ENCODE measurements at regions not wholly inside any gene's neighbourhood (a gene's known extent, or its start where the extent isn't known, plus 50 kb on each side); places are given as distances from the start of the nearest gene placed in this dataset.

GRCh38 chr12:130041983-130042812 is 120.1 kb upstream of the FZD10 start:
- no CpG with 5 or more reads among the region's 52 CpGs for WGBS, 2 donors (ENCODE audit: extremely low coverage in 2 of 2, insufficient read length in 2 of 2, insufficient replicate concordance in 1 of 2)
- Histone ChIP-seq H3K27me3 (ENCODE audit: control insufficient read depth in 3 of 3, insufficient read depth in 3 of 3, low read depth in 1 of 3, low read length in 3 of 3) (peaks cover 0 to 55% (median 31%) of the 10 kb centered on the region in 3 experiments), H3K4me3 (ENCODE audit: low read length in 2 of 2) (no peak overlapping the region)

GRCh38 chr12:130043685-130044406 is 118.4 kb upstream of the FZD10 start:
- Histone ChIP-seq H3K27ac (replicated peaks; ENCODE audit: low read length) (no peak overlapping the region), H3K4me1 (ENCODE audit: control insufficient read depth in 2 of 2, insufficient read depth in 1 of 2, low read depth in 1 of 2, low read length in 2 of 2) (peaks cover 7 to 13% of the 10 kb centered on the region in 2 donors), H4K91ac (ENCODE audit: low read depth, low read length, poor library complexity) (no peak overlapping the region), H3K79me1 (ENCODE audit: low read depth, low read length) (no peaks in the 10 kb centered on the region), H2BK120ac (ENCODE audit: low read depth, low read length) (no peak overlapping the region), H3K18ac (ENCODE audit: low read length) (no peak overlapping the region), H3K4me2 (ENCODE audit: insufficient read depth, low read length, poor library complexity, severe bottlenecking) (no peak overlapping the region), H2BK15ac (ENCODE audit: low read length) (no peak overlapping the region), H3K36me3 (replicated peaks in 1 of 2; ENCODE audit: control insufficient read depth in 2 of 2, insufficient read depth in 2 of 2, low read length in 2 of 2) (no peaks in the 10 kb centered on the region), H3K9me3 (replicated peaks in 1 of 2; ENCODE audit: control insufficient read depth in 2 of 2, insufficient read depth in 1 of 2, low read depth in 1 of 2, low read length in 2 of 2) (peaks cover 0 to 4% of the 10 kb centered on the region in 2 donors), H3K4me3 (ENCODE audit: low read length in 2 of 2) (no peak overlapping the region), H3K23ac (ENCODE audit: low read depth, low read length, poor library complexity) (no peak overlapping the region), H4K8ac (ENCODE audit: low read depth, low read length) (no peak overlapping the region), H3K9ac (ENCODE audit: low read depth, low read length, poor library complexity) (no peak overlapping the region), H3K14ac (ENCODE audit: low read length) (no peak overlapping the region), H2BK5ac (ENCODE audit: low read length) (no peak overlapping the region), H2AFZ (ENCODE audit: low read length) (no peak overlapping the region), H3K27me3 (ENCODE audit: control insufficient read depth in 3 of 3, insufficient read depth in 3 of 3, low read depth in 1 of 3, low read length in 3 of 3) (peaks cover 0 to 66% (median 31%) of the 10 kb centered on the region in 3 experiments), H2BK12ac (ENCODE audit: low read length) (no peak overlapping the region), H2AK5ac (ENCODE audit: low read depth, low read length) (no peak overlapping the region), H3K4ac (ENCODE audit: low read length) (no peak overlapping the region)
- WGBS, 2 donors (ENCODE audit: extremely low coverage in 2 of 2, insufficient read length in 2 of 2, insufficient replicate concordance in 1 of 2), result no CpG with 5 or more reads among the region's 13 CpGs
- no peak for DNase-seq (ENCODE audit: low spot score)

More at GRCh38 chr12:130041983-130042812, 120.1 kb upstream of the FZD10 start:
- Histone ChIP-seq H3K14ac (ENCODE audit: low read length) (peak overlapping the region; percentile 42), H2BK15ac (ENCODE audit: low read length) (no peak overlapping the region), H2BK120ac (ENCODE audit: low read depth, low read length) (no peak overlapping the region), H3K9me3 (replicated peaks in 1 of 2; ENCODE audit: control insufficient read depth in 2 of 2, insufficient read depth in 1 of 2, low read depth in 1 of 2, low read length in 2 of 2) (peaks cover 0 to 4% of the 10 kb centered on the region in 2 donors), H3K4me1 (ENCODE audit: control insufficient read depth in 2 of 2, insufficient read depth in 1 of 2, low read depth in 1 of 2, low read length in 2 of 2) (peaks cover 7 to 13% of the 10 kb centered on the region in 2 donors), H2BK12ac (ENCODE audit: low read length) (no peak overlapping the region), H2AFZ (ENCODE audit: low read length) (peak overlapping the region; percentile 53), H3K4me2 (ENCODE audit: insufficient read depth, low read length, poor library complexity, severe bottlenecking) (no peak overlapping the region), H3K79me1 (ENCODE audit: low read depth, low read length) (no peaks in the 10 kb centered on the region), H3K27ac (replicated peaks; ENCODE audit: low read length) (no peak overlapping the region), H3K9ac (ENCODE audit: low read depth, low read length, poor library complexity) (no peak overlapping the region), H3K36me3 (replicated peaks in 1 of 2; ENCODE audit: control insufficient read depth in 2 of 2, insufficient read depth in 2 of 2, low read length in 2 of 2) (no peaks in the 10 kb centered on the region), H3K18ac (ENCODE audit: low read length) (peak overlapping the region; percentile 69), H4K8ac (ENCODE audit: low read depth, low read length) (no peak overlapping the region), H2AK5ac (ENCODE audit: low read depth, low read length) (no peak overlapping the region), H4K91ac (ENCODE audit: low read depth, low read length, poor library complexity) (no peak overlapping the region), H3K23ac (ENCODE audit: low read depth, low read length, poor library complexity) (peak overlapping the region; percentile 4), H3K4ac (ENCODE audit: low read length) (no peak overlapping the region), H2BK5ac (ENCODE audit: low read length) (no peak overlapping the region)
- peak; percentile 57 for DNase-seq (ENCODE audit: low spot score)

- no CpG with 5 or more reads among the region's 22 CpGs for WGBS, 2 donors (ENCODE audit: extremely low coverage in 2 of 2, insufficient read length in 2 of 2, insufficient replicate concordance in 1 of 2)
- H2AFZ ChIP-seq (ENCODE audit: low read length), result peak overlapping the region; percentile 76
- H3K4me2 ChIP-seq (ENCODE audit: insufficient read depth, low read length, poor library complexity, severe bottlenecking), result no peak overlapping the region
- H4K91ac ChIP-seq (ENCODE audit: low read depth, low read length, poor library complexity), result no peak overlapping the region
- H3K36me3 ChIP-seq (replicated peaks in 1 of 2; ENCODE audit: control insufficient read depth in 2 of 2, insufficient read depth in 2 of 2, low read length in 2 of 2), result no peaks in the 10 kb centered on the region
- H3K27ac ChIP-seq (replicated peaks; ENCODE audit: low read length), result no peak overlapping the region
- no peak overlapping the region for H2BK120ac ChIP-seq (ENCODE audit: low read depth, low read length)
- H3K4me1 ChIP-seq (ENCODE audit: control insufficient read depth in 2 of 2, insufficient read depth in 1 of 2, low read depth in 1 of 2, low read length in 2 of 2), result peaks cover 7 to 13% of the 10 kb centered on the region in 2 donors
- no peaks in the 10 kb centered on the region for H3K79me1 ChIP-seq (ENCODE audit: low read depth, low read length)
- H2AK5ac ChIP-seq (ENCODE audit: low read depth, low read length), result no peak overlapping the region
- no peak overlapping the region for H3K4ac ChIP-seq (ENCODE audit: low read length)
- no peak overlapping the region for H3K9ac ChIP-seq (ENCODE audit: low read depth, low read length, poor library complexity)
- peak overlapping the region; percentile 17 for H3K14ac ChIP-seq (ENCODE audit: low read length)
- peaks cover 0 to 9% of the 10 kb centered on the region in 2 donors for H3K9me3 ChIP-seq (replicated peaks in 1 of 2; ENCODE audit: control insufficient read depth in 2 of 2, insufficient read depth in 1 of 2, low read depth in 1 of 2, low read length in 2 of 2)
- H3K23ac ChIP-seq (ENCODE audit: low read depth, low read length, poor library complexity), result no peak overlapping the region
- no peak overlapping the region for H4K8ac ChIP-seq (ENCODE audit: low read depth, low read length)
- H3K27me3 ChIP-seq (ENCODE audit: control insufficient read depth in 3 of 3, insufficient read depth in 3 of 3, low read depth in 1 of 3, low read length in 3 of 3), result peaks cover 0 to 73% (median 31%) of the 10 kb centered on the region in 3 experiments
- no peak overlapping the region for H2BK15ac ChIP-seq (ENCODE audit: low read length)
- H3K18ac ChIP-seq (ENCODE audit: low read length), result peak overlapping the region; percentile 38
- H3K4me3 ChIP-seq (ENCODE audit: low read length in 2 of 2), result no peak overlapping the region
- no peak overlapping the region for H2BK12ac ChIP-seq (ENCODE audit: low read length)
- H2BK5ac ChIP-seq (ENCODE audit: low read length), result no peak overlapping the region
- peak; percentile 36 for DNase-seq (ENCODE audit: low spot score)
Observed at GRCh38 chr12:130044991-130045621, 117.2 kb upstream of the FZD10 start.

All from neuronal stem cell (in vitro differentiated cells).